ENCODE measurements at regions not wholly inside any gene's neighbourhood (a gene's known extent, or its start where the extent isn't known, plus 50 kb on each side); places are given as distances from the start of the nearest gene placed in this dataset.
A peak's percentile ranks its signal among the peaks of the same experiment; 100 is the strongest.
"Not testable (repeated sequence)": the region's sequence is repeated elsewhere in the genome, so short reads cannot be mapped to it uniquely, and the experiment has no call there.

DNA sequence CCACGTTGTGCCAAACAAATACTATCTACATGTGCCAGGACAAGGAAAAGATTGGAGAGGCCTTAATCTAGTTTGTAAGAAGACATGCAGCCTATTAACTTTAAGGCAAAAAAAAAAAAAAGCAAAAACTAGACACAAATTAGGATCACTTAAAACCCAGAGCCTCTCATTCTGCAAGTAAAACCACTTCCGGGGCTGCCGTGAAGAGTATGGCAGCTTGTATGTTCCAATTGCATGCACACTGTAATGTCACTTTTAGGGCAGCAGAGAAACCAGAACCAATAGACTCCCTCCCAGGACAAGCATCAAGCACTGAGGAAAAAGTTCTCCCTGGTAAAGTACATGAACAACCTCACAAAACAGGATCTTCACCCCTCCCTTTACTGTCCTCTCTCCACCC lies 70.6 kb downstream of the RSL24D1 start:
- no peak for DNase-seq
- intact Hi-C loops (cut with DNase I): no loop called here

DNA sequence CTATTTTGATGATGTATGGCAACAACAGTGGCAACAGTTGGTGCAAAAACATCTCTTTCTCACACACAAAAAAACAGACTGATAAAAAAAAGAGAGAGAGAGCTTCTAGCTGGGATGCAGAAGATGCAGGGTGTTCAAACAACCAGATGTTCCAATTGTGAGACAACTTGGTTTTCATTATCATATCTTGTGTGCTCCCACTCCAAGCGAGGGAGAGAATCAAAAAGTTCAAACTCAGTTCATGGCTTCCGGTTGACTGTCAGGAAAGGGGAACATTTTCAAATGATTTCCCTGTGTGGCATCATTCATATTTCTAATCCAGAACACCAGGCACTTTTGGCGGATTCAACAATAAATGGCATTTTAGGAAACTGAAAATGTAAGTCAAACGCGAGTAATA lies 72.1 kb downstream of the RSL24D1 start:
- intact Hi-C loops (cut with DNase I): no loop called here
- DNase-seq: no peak

DNA sequence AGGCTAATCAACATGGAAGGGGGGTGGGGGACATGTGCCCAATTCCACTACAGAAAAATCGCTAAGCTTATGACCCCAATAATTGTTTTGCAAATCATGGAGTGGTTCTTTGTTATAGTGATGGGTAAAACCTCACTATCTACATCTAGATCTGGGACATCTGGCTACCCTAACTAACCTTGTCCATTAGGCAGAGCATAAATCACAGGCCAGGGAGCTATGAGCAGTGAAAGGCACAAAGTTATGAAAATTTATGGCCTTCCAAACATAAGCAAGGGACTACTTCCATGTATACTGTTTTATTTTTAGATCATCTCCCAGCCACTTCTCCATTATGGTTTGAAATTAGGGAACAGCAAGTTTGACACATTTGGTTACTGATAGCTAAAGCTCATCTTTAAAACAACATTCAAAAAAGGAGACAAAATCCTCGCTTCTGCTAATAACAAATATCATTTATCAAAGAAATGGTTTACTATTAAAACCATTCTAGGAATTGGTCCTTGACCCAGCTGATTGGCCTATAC lies 78.3 kb downstream of the RSL24D1 start:
- no peak for DNase-seq
- intact Hi-C loops (cut with DNase I): no loop called here

DNA sequence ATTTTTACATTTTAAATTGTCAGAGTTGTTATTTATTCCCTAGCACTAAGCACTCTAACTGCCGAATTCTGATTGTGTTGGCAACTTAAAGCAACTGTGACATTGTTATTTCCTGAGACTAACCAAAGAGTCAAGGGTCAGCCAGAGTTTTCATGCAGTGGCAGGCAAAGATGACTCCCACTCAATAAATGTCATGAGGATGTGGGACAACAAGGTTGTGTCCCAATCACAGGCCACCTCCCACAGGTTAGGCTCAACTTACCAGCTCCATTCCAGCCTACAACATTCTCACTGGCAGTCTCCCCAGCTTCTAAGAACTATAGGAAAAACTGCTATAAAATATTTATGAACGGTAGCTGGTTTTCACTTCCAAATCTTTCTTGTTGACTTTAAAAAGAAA lies 80.1 kb downstream of the RSL24D1 start:
- intact Hi-C loops (cut with DNase I): no loop called here
- DNase-seq: no peak

- intact Hi-C loops (cut with DNase I): no loop called here
- DNase-seq: no peak
Observed at GRCh38 chr15:55113736-55114135, 83.0 kb downstream of the RSL24D1 start.

GRCh38 chr15:55112706-55113105 lies 84.0 kb downstream of the RSL24D1 start:
- intact Hi-C loops (cut with DNase I): no loop called here
- peak in 1 of 10 donors; percentile 63 for DNase-seq

GRCh38 chr15:55110446-55110845 lies 86.3 kb downstream of the RSL24D1 start:
- DNase-seq: peak in 1 of 10 donors; percentile 67
- intact Hi-C loops (cut with DNase I): no loop called here

DNA sequence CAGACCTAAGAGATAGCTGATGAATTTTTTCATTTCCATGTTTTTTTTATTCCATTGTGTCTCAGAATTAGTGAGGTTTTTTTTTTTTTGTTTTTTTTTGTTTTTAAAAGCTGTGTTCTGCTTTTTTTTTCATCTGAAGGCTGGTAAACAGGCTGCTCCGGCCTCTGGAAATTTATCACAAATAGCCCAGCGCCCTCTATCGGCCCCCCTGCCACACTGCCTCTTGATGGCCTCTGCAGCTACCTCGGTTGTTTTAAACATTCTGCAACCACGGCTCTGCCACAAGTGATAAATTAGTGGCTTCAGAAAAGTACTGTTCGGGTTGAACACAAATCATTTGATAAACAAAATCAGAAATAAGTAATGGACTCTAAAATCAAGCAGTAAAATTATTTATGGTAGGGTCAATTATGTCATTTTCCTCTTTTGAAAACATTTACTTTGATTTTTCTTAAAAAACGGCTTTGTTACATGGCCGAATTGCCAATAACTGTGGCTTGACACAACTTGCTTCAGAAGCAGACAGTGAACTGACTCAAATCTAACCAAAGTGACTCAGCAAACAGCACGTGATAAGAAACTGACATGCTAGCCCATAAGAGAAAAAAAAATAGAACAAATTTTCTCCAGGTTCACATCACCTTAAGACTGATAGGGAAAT lies 87.8 kb downstream of the RSL24D1 start:
- intact Hi-C loops (cut with DNase I): loop anchor here (2.0 kb wide), 1 partner anchor 1146 kb away; no protein-coding TSS in a partner anchor
- peak; percentile 58 to 97 (median 78) for DNase-seq

DNA sequence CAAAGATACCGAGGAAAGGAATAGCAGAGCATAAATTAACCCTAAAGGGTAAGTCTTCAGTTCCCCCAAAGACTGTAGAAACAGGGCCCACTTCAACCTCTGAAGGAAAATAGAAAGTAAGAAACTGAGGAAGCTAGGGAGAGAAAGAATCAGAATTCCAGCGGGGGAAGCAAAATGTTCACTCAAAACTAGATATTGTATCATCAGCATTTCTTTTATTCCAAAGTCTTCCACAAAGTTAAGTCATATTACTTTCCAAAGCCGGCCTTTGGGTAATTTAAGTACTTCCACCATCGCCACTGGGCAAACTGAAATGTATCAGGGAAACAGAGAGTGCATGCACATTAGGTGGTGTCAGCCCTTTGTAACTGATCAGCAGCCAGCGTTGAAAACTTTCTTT lies 88.3 kb downstream of the RSL24D1 start:
- intact Hi-C loops (cut with DNase I): loop anchor here (2.0 kb wide), 1 partner anchor 1146 kb away; no protein-coding TSS in a partner anchor
- DNase-seq: no peak

DNA sequence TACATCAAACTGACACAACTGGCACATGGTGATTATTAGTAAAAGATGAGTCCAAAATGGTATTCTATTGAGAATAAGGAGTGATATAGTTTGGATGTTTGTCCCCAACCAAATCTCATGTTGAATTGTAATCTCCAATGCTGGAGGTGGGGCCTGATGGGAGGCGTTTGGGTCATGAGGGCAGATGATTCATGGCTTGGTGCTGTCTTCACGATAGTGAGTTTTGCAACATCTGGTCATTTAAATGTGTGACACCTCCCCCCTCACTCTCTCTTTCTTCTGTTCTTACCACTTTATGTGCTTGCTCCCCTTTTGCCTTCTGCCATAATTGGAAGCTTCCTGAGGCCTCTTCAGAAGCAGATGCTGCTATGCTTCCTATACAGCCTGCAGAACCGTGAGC lies 90.6 kb downstream of the RSL24D1 start:
- intact Hi-C loops (cut with DNase I): no loop called here
- no peak for DNase-seq

DNA sequence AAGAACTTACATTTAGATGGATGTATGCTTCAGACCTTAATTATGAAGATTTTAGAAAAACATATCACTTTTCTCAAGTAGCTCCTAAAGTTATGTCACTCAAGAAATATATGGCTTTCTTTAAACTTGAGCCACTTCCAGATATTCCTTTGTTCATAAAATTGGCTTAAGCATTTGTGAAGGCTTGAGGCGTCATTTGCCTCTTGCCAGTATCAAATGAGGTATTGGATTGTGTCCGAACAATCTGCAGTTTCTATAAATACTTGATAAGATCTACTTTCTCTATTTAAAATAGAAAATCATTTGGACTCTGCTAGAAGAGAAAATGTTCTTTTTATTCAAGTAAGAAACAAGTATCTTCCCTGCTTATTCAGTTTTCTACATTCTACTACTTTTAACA lies 102.6 kb downstream of the RSL24D1 start:
- DNase-seq: no peak
- intact Hi-C loops (cut with DNase I): no loop called here

DNA sequence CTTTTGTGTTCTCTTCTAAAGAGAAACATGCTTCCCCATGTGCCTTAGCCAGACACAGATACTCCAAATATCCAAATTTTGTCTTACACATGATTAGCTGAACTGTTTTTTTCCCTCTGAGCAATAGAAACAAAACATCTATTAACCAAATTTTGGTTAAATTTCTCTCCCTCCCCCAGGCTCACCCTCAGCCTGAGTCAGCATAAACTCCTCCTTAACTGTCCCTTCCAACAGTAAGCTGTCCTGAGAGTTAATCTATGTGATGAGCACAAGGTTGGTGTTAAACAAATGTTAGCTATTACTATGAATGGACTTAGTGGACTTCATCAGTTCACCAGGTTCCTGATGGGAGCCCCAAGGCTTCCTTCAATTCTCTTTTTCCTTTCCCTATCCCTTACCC lies 108.5 kb downstream of the RSL24D1 start:
- DNase-seq: no peak
- intact Hi-C loops (cut with DNase I): no loop called here

GRCh38 chr15:55084673-55085072 lies 112.1 kb downstream of the RSL24D1 start:
- intact Hi-C loops (cut with DNase I): no loop called here
- DNase-seq: no peak

DNA sequence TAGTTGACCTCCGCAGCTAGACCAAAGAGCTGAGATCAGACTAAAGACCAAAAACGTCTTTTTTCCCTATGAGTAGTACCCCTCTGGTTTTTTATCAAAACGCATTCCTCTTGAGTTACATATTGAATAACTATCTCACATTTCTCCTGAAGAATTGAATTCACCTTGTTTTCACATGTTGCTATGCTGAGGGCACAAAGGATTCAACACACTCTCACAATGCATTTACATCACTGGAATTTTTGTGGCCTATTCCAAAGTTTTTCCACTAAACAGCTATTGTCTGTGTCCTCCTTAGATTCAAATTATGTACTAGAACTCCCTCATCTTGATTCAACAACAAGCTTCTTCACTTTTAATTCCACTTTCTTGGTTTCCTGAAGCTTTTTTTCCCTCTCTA lies 112.5 kb downstream of the RSL24D1 start:
- no peak for DNase-seq
- intact Hi-C loops (cut with DNase I): no loop called here

DNA sequence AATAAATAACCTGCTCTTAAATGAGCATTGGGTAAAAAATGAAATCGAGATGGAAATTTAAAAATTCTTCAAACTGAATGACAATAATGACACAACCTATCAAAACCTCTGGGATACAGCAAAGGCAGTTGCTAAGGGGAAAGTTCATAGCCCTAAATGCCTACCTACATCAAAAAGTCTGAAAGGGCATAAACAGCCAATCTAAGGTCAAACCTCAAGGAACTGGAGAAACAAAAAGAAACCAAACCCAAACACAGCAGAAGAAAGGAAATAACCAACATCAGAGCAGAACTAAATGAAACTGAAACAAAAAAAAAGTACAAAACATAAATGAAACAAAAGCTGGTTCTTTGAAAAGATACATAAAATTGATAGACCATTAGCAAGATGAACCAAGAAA lies 119.7 kb downstream of the RSL24D1 start:
- DNase-seq: not testable (repeated sequence)

GRCh38 chr15:55074431-55074830 lies 122.3 kb downstream of the RSL24D1 start:
- intact Hi-C loops (cut with DNase I): no loop called here

More for the DNA sequence above, 119.7 kb downstream of the RSL24D1 start:
- intact Hi-C loops (cut with DNase I): not testable (repeated sequence)

GRCh38 chr15:55063970-55064369 lies 132.8 kb downstream of the RSL24D1 start:
- intact Hi-C loops (cut with DNase I): not testable (repeated sequence)
- peak in 1 of 10 donors; percentile 65 for DNase-seq

More at GRCh38 chr15:55074431-55074830, 122.3 kb downstream of the RSL24D1 start:
- peak in 2 of 10 donors; percentile 28 to 69 for DNase-seq

DNA sequence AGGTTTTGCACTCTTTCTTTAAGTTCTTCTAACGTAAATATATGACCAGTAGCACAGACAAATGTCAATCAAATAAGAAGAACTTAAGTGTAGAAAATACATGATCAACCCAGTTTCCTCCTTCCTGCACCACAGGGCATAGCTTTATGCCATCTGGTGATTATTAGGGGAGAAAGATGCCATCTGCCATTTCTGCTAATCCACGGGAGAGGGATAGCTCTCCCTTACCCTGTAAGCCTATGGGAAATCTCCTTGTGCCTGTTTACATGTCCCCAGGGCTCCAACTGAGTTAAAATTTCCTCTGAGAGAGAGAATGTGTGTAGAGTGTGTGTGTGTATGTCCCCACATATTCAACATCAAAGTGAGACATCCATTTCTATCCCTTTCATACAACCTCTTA lies 135.9 kb downstream of the RSL24D1 start:
- no peak for DNase-seq
- intact Hi-C loops (cut with DNase I): no loop called here

GRCh38 chr15:55056500-55056899 lies 140.2 kb downstream of the RSL24D1 start:
- DNase-seq: no peak
- intact Hi-C loops (cut with DNase I): no loop called here

- intact Hi-C loops (cut with DNase I): no loop called here
Observed at GRCh38 chr15:55044162-55044561, 152.6 kb downstream of the RSL24D1 start.

GRCh38 chr15:55037071-55037470 lies 159.7 kb downstream of the RSL24D1 start:
- intact Hi-C loops (cut with DNase I): no loop called here
- DNase-seq: no peak

More at GRCh38 chr15:55044162-55044561, 152.6 kb downstream of the RSL24D1 start:
- DNase-seq: no peak

DNA sequence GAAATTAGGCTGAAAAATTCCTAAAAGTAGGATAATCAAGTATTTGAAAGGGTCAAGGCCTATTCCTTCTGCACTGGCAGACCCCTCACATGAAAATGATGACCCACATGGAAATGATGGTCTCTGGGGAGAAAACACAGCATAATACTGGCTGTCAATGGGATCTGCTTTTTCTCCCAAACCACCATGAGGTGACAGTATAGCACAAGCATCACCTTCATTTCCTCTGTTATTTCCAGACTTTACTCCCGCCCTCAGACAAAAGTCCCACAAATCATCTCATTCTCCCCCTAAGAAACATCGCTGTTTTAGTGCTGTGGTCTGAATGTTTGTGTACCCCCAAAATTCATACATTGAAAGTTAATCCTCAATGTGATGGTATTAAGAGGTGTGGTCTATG lies 161.0 kb downstream of the RSL24D1 start:
- DNase-seq: no peak
- intact Hi-C loops (cut with DNase I): no loop called here
